ENCODE measurements at regions not wholly inside any gene's neighbourhood (a gene's known extent, or its start where the extent isn't known, plus 50 kb on each side); places are given as distances from the start of the nearest gene placed in this dataset.
"Not testable (repeated sequence)": the region's sequence is repeated elsewhere in the genome, so short reads cannot be mapped to it uniquely, and the experiment has no call there.

- DNase-seq, result no peak
- H3K9me3 ChIP-seq (ENCODE audit: severe bottlenecking), result no peaks in the 10 kb centered on the region
- no peaks in the 10 kb centered on the region for H3K27me3 ChIP-seq (ENCODE audit: insufficient read depth, low read depth, severe bottlenecking)
- H3K27ac ChIP-seq, result no peak overlapping the region
- no peaks in the 10 kb centered on the region for H3K36me3 ChIP-seq
- no peak overlapping the region for H3K4me3 ChIP-seq (ENCODE audit: low read depth, low read length)
- TF ChIP-seq, protein P1, sequence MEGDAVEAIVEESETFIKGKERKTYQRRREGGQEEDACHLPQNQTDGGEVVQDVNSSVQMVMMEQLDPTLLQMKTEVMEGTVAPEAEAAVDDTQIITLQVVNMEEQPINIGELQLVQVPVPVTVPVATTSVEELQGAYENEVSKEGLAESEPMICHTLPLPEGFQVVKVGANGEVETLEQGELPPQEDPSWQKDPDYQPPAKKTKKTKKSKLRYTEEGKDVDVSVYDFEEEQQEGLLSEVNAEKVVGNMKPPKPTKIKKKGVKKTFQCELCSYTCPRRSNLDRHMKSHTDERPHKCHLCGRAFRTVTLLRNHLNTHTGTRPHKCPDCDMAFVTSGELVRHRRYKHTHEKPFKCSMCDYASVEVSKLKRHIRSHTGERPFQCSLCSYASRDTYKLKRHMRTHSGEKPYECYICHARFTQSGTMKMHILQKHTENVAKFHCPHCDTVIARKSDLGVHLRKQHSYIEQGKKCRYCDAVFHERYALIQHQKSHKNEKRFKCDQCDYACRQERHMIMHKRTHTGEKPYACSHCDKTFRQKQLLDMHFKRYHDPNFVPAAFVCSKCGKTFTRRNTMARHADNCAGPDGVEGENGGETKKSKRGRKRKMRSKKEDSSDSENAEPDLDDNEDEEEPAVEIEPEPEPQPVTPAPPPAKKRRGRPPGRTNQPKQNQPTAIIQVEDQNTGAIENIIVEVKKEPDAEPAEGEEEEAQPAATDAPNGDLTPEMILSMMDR (IDR thresholded peaks at IDR 0.05; ENCODE audit: low read depth, low read length), result no peak
Measured at GRCh38 chr21:31801551-31802219, 69.8 kb upstream of the SCAF4 start.

GRCh38 chr21:31798842-31799704 is 67.2 kb upstream of the SCAF4 start:
- Histone ChIP-seq H3K36me3 (no peaks in the 10 kb centered on the region), H3K4me3 (ENCODE audit: low read depth, low read length) (no peak overlapping the region), H3K27me3 (ENCODE audit: insufficient read depth, low read depth, severe bottlenecking) (no peaks in the 10 kb centered on the region), H3K9me3 (ENCODE audit: severe bottlenecking) (no peaks in the 10 kb centered on the region), H3K27ac (no peak overlapping the region)
- TF ChIP-seq, protein P1 (IDR thresholded peaks at IDR 0.05; ENCODE audit: low read depth, low read length), result no peak
- DNase-seq, result no peak

DNA sequence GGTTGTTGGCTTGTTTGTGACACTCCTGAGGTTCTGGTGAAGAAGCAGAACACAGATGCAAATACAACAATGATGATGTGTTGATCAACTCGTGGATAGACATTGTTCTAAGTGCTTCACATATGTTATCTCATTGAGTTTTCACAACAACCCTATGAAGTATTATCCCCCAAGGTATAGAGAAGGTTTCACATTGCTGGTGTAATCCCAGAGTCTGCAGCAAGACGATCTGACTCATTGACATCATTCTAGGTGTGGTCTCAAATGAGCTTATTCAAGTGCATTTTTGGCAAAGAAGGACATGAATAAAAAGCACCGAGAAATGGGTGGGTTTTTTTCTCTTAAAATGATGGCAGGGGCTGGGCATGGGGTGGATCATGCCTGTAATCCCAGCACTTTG is 64.1 kb upstream of the SCAF4 start:
- DNase-seq, result no peak
- TF ChIP-seq, protein P1 (IDR thresholded peaks at IDR 0.05; ENCODE audit: low read depth, low read length), result no peak
- no peaks in the 10 kb centered on the region for H3K27me3 ChIP-seq (ENCODE audit: insufficient read depth, low read depth, severe bottlenecking)

DNA sequence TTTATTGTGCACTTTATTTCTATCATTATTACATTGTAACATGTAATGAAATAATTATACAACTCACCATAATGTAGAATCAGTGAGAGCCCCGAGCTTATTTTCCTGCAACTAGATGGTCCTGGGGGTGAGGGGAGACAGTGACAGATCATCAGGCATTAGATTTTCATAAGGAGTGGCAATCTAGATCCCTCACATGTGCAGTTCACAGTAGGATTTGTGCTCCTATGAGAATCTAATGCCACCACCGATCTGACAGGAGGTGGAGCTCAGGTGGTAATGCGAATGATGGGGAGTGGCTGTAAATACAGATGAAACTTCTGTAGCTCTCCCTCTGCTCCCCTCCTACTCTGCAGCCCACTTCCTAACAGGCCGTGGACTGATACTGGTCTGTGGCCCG is 58.5 kb upstream of the SCAF4 start:
- H3K27me3 ChIP-seq (ENCODE audit: insufficient read depth, low read depth, severe bottlenecking); H3K27ac ChIP-seq; DNase-seq; H3K36me3 ChIP-seq; H3K4me3 ChIP-seq (ENCODE audit: low read depth, low read length); H3K9me3 ChIP-seq (ENCODE audit: severe bottlenecking): not testable (repeated sequence)

More for the DNA sequence above, 64.1 kb upstream of the SCAF4 start:
- H3K36me3 ChIP-seq, result no peaks in the 10 kb centered on the region
- H3K27ac ChIP-seq, result no peak overlapping the region
- no peaks in the 10 kb centered on the region for H3K9me3 ChIP-seq (ENCODE audit: severe bottlenecking)
- no peak overlapping the region for H3K4me3 ChIP-seq (ENCODE audit: low read depth, low read length)

DNA sequence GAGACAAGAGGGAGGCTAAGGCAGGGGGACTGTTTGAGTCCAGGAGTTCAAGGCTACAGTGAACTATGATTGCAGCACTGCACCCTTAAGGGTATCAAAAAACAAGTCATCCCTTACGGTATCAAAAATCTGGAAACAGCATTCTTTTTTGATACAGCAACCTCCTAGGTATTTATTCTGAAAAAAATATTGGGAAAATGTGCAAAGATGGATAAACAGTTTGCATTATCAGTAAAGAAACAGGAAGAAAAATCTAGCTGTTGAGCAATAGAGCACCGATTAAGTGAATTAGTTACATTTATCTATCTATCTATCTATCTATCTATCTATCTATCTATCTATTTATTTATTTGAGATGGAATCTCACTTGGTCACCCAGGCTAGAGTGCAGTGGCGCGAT is 56.7 kb upstream of the SCAF4 start:
- TF ChIP-seq, protein P1 (IDR thresholded peaks at IDR 0.05; ENCODE audit: low read depth, low read length), result no peak
- no peak for DNase-seq
- Histone ChIP-seq H3K4me3 (ENCODE audit: low read depth, low read length) (no peak overlapping the region), H3K27me3 (ENCODE audit: insufficient read depth, low read depth, severe bottlenecking) (no peaks in the 10 kb centered on the region), H3K9me3 (ENCODE audit: severe bottlenecking) (peaks cover 4% of the 10 kb centered on the region), H3K36me3 (no peaks in the 10 kb centered on the region), H3K27ac (no peak overlapping the region)

DNA sequence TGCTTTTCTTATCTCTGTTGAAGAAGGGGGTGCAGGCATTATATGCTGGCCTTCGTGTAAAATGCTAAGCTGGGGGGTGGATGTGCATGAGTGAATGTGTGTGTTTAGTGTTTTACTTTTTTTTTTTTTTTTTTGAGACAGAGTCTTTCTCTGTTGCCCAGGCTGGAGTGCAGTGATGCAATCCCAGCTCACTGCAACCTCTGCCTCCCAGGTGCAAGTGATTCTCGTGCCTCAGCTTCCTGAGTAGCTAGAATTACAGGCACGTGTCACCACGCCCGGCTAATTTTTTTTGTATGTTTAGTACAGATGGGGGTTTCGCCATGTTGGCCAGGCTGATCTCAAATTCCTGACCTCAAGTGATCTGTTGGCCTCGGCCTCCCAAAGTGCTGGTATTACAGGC is 55.8 kb upstream of the SCAF4 start:
- not testable (repeated sequence) for H3K36me3 ChIP-seq; H3K27me3 ChIP-seq (ENCODE audit: insufficient read depth, low read depth, severe bottlenecking); H3K9me3 ChIP-seq (ENCODE audit: severe bottlenecking); H3K4me3 ChIP-seq (ENCODE audit: low read depth, low read length); H3K27ac ChIP-seq; DNase-seq
